GM18951 (cell line): ENCODE measurements at regions not wholly inside any gene's neighbourhood (a gene's known extent, or its start where the extent isn't known, plus 50 kb on each side); places are given as distances from the start of the nearest gene placed in this dataset.

Experiments used
- POLR2A ChIP-seq: IDR thresholded peaks from 4 replicates; pipeline ENCODE4 v1.6.1; 2011; ENCODE audit warnings: mild to moderate bottlenecking; ENCODE audit not compliant: insufficient read length, insufficient read depth; ENCODE audit errors: extremely low read depth
- in situ Hi-C: fragments of 300-500 bp; cut with MboI; formaldehyde crosslinking; loops from one replicate; pipeline ENCODE4 v1.12.0; 2022; ENCODE audit warnings: low sequenced_read_pairs, mixed read lengths, inconsistent platforms; ENCODE audit not compliant: unreplicated experiment

DNA sequence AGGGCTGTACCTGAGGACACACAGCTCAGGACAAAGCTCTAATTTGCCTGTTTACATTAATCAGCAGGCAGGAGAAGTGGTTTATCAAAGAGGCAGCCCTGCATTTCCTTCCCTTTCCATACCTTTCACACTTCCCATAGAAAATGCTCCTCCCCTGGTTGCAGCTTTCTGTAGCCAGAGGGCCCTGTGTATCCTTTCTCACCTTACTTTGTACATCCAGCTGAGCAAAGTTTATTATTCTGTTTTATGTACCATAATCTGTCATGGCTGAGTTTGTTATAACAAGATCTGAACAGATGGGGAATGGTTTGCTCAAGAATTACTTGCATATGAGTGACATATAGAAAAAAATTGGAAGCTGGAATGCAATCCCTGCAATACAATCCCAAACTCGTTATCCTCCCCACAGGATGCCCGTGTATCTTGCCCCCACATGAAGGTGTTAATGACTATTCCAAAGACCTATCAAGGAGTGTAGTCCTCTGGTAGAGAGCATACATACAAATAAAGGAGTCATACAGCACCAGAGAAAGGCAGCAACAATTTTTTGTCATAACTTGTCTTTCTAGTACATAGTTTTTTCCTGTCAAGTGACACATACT is 1025.8 kb upstream of the KLHL29 start:
- in situ Hi-C loops = no loop called here
- TF ChIP-seq POLR2A = no peak

DNA sequence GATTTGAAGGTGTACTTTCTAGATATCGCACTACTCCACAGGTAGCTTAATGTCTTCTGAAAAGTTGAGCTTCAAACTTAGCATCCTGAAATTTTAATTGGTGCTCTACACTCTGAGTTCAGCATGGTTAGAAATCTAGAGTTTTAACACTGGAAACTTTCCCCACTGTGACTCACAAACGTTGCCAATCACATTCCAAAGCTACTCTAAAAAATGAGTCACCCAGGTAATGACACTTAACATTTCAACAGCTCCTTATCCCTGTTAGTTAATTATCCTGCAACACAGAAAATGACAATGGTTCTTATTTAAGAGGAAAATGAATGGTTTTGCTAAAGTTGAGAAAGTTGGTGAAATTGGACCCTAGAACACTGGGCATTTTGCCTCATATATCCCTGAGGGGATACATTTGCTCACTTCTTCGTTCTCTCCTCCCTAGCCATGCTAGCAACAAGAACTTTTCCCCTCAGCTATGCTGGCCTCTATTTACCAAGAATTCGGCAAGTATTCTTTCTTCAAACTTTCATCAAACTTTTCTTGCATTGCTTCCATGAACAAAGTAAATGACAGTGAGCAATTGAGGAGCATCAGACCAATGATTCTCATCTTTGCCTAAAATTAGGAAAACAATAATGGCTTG is 1024.1 kb upstream of the KLHL29 start:
- in situ Hi-C loops = no loop called here
- TF ChIP-seq POLR2A = no peak

DNA sequence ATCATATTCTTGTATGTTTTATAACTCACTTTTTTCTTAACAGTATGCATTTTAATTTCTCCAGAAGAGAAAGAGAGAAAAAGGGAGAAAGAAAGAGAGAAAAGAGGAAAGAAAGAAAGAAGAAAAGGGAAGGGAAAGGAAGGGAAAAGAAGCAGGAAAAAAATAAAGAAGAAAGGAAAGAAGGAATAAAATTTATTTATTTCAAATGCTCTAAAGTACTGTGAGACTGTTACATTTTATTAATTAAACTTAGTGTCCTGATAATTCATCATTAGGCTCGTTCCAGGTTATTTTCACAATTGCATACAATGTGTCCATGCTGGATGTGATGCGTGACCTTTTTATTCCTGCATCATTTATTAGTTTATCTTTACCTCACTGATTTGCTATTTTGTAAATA is 1023.4 kb upstream of the KLHL29 start:
- no peak for TF ChIP-seq POLR2A
- in situ Hi-C loops = no loop called here

DNA sequence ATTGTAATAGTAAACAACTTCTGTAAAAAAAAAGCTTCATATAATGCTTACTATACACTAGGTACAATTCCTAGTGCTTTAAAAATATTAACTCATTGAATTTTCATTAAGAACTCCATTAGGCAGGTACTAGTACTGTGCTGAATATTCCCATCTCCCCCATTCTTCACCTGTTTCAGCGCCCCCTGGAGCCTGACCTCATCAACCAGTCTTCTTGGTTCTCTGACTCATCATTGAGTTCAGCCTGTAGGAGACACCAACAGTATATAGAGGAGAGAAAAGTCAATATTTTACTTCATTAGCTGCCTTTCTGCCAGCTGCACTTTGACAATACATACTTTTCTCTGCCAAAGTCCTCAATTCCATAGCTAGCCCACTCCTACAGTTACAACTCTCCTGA is 1009.9 kb upstream of the KLHL29 start:
- no peak for TF ChIP-seq POLR2A
- in situ Hi-C loops = no loop called here

DNA sequence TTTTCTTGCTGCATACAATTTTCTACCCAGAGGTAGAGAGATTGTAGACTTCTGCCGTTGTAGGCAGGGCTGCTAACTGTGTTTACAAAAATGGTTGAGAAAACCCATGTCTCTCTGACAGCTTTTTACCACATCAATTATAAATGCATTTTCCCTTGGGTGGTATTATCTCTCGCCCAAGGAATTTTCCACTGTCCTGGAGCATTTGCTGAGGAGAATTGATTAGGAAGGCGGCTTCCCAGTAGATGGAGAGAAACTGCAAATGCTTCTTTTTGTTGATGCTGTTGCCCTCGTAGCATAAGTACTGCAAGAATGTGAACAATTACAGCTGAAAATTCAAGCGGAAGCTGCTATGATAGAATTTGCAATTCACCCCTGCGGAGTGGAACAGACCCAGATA is 1007.7 kb upstream of the KLHL29 start:
- no peak for TF ChIP-seq POLR2A
- in situ Hi-C loops = no loop called here

DNA sequence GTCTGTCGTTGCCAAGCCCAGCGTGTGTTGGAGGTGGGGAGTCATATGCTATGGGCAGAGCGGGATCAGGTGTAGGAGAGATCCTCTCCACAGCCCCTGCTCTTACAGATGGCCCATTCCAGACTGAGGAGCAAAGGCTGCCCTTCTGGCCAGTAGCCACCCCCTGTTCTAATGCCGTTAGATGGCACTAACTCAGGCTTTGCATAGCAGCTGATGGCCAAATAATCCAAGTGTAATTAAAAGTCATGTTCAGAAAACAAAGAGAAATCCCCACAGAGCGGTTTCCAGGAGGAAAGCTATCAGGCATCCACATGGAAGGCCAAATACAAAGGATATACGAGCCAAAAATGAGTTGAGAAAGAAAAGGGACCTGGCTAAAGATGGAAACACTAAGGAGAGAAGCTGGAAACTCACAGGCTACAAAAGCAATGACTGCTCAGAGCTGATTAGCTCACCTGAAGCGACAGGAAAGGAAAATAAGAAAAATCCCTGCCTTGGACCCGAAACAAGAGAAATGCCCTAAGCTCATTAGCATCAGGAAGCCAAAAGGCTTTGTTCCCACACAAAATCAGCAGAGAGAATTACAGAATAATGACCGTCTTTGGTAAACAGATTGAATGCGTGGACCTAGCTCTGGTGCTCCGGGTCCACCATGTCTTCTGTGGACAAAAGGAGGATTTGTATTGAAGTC is 1002.4 kb upstream of the KLHL29 start:
- in situ Hi-C loops = no loop called here

DNA sequence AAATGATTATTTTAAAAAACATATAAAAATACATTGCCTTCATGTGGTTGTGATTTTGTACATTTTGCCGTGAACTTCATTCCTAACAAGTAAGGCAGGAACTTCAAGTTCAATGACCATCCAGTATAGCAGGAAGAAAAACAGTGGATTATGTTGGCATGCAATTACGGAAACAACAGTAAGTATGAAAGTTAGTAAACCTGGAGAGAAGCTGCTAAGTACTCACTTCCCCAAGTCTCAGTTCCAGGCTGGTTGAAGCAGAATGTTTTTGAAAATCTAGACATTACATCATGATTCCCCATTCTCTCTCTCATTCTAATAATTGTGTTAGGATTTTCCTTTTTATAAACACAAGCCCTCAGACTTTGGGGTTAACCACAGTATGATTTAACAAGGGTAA is 987.1 kb upstream of the KLHL29 start:
- TF ChIP-seq POLR2A = no peak
- in situ Hi-C loops = no loop called here

More for the DNA sequence above, 1002.4 kb upstream of the KLHL29 start:
- TF ChIP-seq POLR2A = no peak

DNA sequence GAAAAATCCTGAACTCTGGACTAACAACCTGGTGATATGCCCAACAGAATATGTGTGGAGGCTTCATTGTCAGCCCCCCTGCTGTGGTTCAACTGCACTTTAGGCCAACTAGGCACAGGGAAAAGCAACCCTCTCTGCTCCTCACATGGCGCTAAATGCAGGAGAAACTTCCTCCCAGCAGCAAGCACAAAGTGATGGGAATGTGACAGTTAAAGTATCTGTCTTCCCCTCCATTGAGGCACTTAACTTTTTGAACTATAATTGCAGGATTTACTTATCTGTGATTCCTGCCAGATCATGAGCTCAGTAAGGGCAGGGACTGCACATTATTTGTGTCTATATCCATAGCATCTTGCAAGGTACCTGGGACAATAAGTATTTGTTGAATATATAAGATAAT is 981.2 kb upstream of the KLHL29 start:
- no peak for TF ChIP-seq POLR2A
- in situ Hi-C loops = no loop called here

DNA sequence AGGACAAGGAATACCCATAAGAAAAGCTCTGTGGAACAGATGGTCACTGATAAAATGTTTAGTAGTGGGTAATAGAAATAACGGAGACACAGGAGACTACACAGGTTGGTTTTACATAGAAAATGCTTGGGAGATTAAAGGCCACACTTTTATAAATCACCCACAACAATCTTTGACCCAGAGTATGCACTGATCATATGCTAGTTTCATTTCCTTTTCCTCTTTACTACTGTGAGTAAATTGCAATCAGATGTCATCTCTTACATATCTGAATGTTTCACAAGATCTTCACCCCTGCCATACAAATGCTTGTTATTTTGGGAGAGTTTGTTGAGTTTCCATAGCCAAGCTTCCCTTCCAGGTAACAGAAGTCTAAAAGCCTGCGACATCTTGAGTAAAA is 978.4 kb upstream of the KLHL29 start:
- TF ChIP-seq POLR2A = no peak
- in situ Hi-C loops = no loop called here

DNA sequence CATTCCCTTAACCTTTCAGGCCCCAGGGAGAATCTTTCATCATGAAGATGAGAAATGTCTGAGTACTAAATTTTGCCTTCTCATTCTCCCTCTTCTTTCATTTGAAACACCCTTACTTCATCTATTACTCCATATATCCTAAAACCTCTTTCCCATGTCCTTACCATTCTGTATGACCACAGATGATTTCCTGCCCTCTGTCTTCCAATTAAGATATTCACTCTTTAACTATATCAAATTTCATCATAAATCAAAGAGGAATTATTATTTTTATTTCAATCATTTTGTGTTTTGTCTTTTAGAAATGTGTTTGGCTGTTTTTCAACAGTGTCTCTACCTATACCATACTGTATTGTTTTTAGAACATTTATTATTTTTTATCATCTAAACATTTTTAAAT is 964.9 kb upstream of the KLHL29 start:
- TF ChIP-seq POLR2A = no peak
- in situ Hi-C loops = no loop called here

DNA sequence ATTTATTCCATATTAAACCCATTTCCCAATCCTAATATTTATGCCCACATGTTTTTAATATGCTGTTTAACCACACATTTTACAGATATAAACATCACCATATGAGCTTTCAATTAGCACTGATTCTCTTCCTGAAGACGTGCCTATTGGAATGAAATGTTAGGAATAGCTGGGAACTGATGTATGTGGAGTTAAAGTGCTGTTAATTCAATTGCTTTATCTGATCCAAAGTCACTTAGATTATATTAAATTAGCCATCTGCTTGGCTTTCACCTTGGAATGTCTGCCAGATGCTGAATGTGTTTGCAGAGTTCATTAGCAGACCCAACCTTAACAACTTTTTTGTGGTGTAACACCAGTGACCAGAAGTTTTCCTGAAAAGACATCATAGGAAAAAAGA is 942.9 kb upstream of the KLHL29 start:
- TF ChIP-seq POLR2A = no peak
- in situ Hi-C loops = no loop called here

DNA sequence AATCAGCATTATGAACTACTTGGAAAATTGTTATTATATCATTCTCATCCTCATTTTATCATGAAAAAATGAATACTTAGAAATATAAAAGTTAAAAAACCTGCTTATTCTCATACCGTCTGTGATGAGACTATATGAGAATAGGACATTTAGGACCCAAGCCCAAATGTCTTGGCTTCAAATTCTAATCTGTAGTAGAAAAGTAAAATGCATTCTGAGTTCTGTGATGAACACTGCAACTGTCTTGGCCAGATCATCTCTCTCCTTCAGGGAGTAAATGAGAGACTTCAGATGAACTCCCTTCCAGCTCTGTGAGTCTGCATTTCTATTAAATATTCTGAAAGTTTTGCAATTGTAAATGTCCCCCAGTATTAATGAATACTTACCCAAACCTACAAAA is 940.7 kb upstream of the KLHL29 start:
- in situ Hi-C loops = no loop called here
- no peak for TF ChIP-seq POLR2A

DNA sequence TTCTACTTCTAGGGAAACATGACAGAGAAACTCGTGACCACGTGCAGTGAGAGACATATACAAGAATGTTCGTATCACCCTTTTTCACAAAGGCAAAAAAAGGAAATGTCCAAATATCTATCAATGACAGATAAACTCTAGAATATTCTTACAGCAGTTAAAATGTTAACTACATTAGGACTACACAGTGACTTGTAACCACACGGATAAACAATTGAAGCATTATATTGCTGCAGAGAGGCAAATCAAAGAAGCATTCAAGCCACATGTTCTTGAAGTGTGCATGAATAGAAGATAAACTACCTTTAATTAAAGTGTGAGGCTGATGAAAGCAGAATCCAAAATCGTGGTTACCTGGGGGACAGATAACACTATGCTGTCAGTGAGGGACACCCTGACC is 935.3 kb upstream of the KLHL29 start:
- in situ Hi-C loops = no loop called here
- no peak for TF ChIP-seq POLR2A

DNA sequence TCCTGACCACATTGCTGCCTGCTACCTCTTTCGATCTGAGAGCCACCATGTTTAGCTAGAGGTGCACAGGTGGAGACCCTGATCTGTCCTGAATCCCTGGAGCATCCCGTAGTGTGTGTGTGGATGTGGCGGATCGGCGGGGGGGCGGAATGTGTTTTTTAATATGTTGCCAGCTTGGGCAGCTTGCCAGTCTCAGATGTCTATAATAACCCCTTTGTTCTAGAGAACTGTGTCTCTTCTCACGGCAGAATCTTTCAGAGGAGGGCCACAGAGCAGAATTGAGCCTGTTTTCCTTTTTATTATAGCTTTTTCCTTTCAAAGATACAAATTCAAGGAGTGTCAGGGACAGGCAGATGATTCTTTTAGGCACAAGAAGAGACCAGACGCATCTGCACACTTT is 934.1 kb upstream of the KLHL29 start:
- TF ChIP-seq POLR2A = no peak
- in situ Hi-C loops = no loop called here
